Kidney tubule cell (primary cell): ENCODE measurements at regions not wholly inside any gene's neighbourhood (a gene's known extent, or its start where the extent isn't known, plus 50 kb on each side); places are given as distances from the start of the nearest gene placed in this dataset.

Source experiments
- DNase-seq: peaks from one replicate; pipeline ENCODE4 v3.0.0-alpha.2; 2018; ENCODE audit warnings: low spot score

GRCh38 chr13:72527333-72527732 lies 200.1 kb downstream of the MZT1 start:
- DNase-seq, result no peak

GRCh38 chr13:72523593-72523992 lies 203.8 kb downstream of the MZT1 start:
- DNase-seq, result no peak

- DNase-seq, result no peak
Observed at GRCh38 chr13:72523049-72523448, 204.4 kb downstream of the MZT1 start.

- no peak for DNase-seq
Observed at GRCh38 chr13:72521940-72522661, 205.3 kb downstream of the MZT1 start.

GRCh38 chr13:72514146-72514545 lies 213.3 kb downstream of the MZT1 start:
- peak; percentile 10 for DNase-seq

- peak; percentile 13 for DNase-seq
Observed at GRCh38 chr13:72508392-72508791, 219.0 kb downstream of the MZT1 start.

GRCh38 chr13:72507416-72508199 lies 219.8 kb downstream of the MZT1 start:
- DNase-seq, result peak; percentile 42

GRCh38 chr13:72506706-72507105 lies 220.7 kb downstream of the MZT1 start:
- DNase-seq, result peak; percentile 2

GRCh38 chr13:72505376-72505775 lies 222.1 kb downstream of the MZT1 start:
- DNase-seq, result peak; percentile 55

- peak; percentile 73 for DNase-seq
Observed at GRCh38 chr13:72504131-72504841, 223.1 kb downstream of the MZT1 start.

GRCh38 chr13:72500851-72501250 lies 226.6 kb downstream of the MZT1 start:
- DNase-seq, result no peak

GRCh38 chr13:72495681-72496080 lies 231.7 kb downstream of the MZT1 start:
- no peak for DNase-seq

GRCh38 chr13:72489751-72490150 lies 237.7 kb downstream of the MZT1 start:
- no peak for DNase-seq

GRCh38 chr13:72473321-72473720 lies 254.1 kb downstream of the MZT1 start:
- no peak for DNase-seq

GRCh38 chr13:72469906-72470305 lies 257.5 kb downstream of the MZT1 start:
- DNase-seq, result no peak

- peak; percentile 60 for DNase-seq
Observed at GRCh38 chr13:72463561-72463960, 263.9 kb downstream of the MZT1 start.

- peak; percentile 70 for DNase-seq
Observed at GRCh38 chr13:72462726-72463125, 264.7 kb downstream of the MZT1 start.

GRCh38 chr13:72462166-72462565 lies 265.3 kb downstream of the MZT1 start:
- peak; percentile 49 for DNase-seq

GRCh38 chr13:72458701-72459100 lies 268.7 kb downstream of the MZT1 start:
- DNase-seq, result peak; percentile 91

- DNase-seq, result no peak
Observed at GRCh38 chr13:72457151-72457550, 270.3 kb downstream of the MZT1 start.

- no peak for DNase-seq
Observed at GRCh38 chr13:72456486-72456885, 270.9 kb downstream of the MZT1 start.

GRCh38 chr13:72453161-72453560 lies 274.3 kb downstream of the MZT1 start:
- no peak for DNase-seq

- DNase-seq, result no peak
Observed at GRCh38 chr13:72448082-72448481, 279.3 kb downstream of the MZT1 start.
